ENCODE measurements at regions not wholly inside any gene's neighbourhood (a gene's known extent, or its start where the extent isn't known, plus 50 kb on each side); places are given as distances from the start of the nearest gene placed in this dataset.

DNA sequence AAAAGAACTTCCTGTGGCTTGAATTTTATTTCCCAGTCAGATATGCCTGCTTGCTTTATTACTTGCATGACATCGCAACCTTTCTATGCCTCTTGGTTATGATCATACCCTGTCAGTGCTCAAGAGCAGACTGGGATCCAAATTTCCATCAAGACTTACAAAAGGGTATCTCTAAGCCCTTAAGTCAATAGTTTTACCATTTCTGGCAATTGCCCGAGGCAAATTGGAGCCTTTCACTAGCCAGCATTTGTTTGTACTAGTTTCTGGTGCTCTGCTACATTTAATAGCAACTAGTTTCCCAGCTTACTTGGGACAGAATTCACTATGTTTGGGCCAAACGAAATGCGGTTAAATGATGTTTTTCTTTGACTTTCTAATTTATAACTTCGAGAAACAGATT is 73.2 kb upstream of the ITM2A start:
- TF ChIP-seq CEBPB (IDR thresholded peaks at IDR 0.05) (no peak), ZBTB7A (IDR thresholded peaks at IDR 0.05; ENCODE audit: low read depth) (no peak), EP300 (IDR thresholded peaks at IDR 0.05; ENCODE audit: borderline replicate concordance) (no peak), TEAD4 (IDR thresholded peaks at IDR 0.05) (no peak)
